AG04450 (cell line): ENCODE measurements at regions not wholly inside any gene's neighbourhood (a gene's known extent, or its start where the extent isn't known, plus 50 kb on each side); places are given as distances from the start of the nearest gene placed in this dataset.

Experiments used
- CTCF ChIA-PET: fragments of 300-600, 350-600 bp; formaldehyde crosslinking; extraction: SDS; loops from one replicate; lab custom pipeline; 2022; ENCODE audit warnings: antibody characterized with exemption, inconsistent platforms; lab: Charles Lee
- POLR2A ChIA-PET: fragments of 350-600 bp; formaldehyde crosslinking; extraction: SDS; loops from one replicate; lab custom pipeline; 2021; ENCODE audit warnings: antibody characterized with exemption, inconsistent platforms; lab: Yijun Ruan, JAX
- DNase-seq: peaks from one replicate; pipeline ENCODE4 v3.0.0-alpha.2; 2011; ENCODE audit warnings: low read depth, low spot score
- H3K27ac ChIP-seq: one replicate; pipeline ENCODE4 v1.5.1; 2012; ENCODE audit warnings: low read depth, low read length, control low read depth
- H3K27me3 ChIP-seq: one replicate; pipeline ENCODE4 v1.6.0; 2012; ENCODE audit warnings: low read length; ENCODE audit not compliant: control insufficient read depth, insufficient read depth
- H3K4me3 ChIP-seq: 2 replicates; pipeline ENCODE4 v1.5.1; 2011; ENCODE audit warnings: mild to moderate bottlenecking, low read depth, low read length, control low read depth
- H3K9me3 ChIP-seq: 2 replicates; pipeline ENCODE4 v1.5.1; 2012; ENCODE audit warnings: low read length; ENCODE audit not compliant: control insufficient read depth, insufficient read depth
- CTCF ChIP-seq: IDR thresholded peaks from 2 replicates; pipeline ENCODE4 v1.5.1; 2011; ENCODE audit warnings: low read depth, low read length, control low read depth, inconsistent platforms

GRCh38 chr7:110209884-110210283 is 881.0 kb upstream of the LRRN3 start:
- ChIA-PET POLR2A (no interaction called here), CTCF (no interaction called here)
- DNase-seq, result no peak
- H3K4me3 ChIP-seq, result no peak overlapping the region
- H3K27ac ChIP-seq, result no peak overlapping the region
- TF ChIP-seq CTCF, result no peak
- no peaks in the 10 kb centered on the region for H3K9me3 ChIP-seq
- H3K27me3 ChIP-seq, result no peaks in the 10 kb centered on the region

- TF ChIP-seq CTCF, result no peak
- ChIA-PET CTCF (interaction anchor here (0.6 kb wide), 1 partner anchor 1408 kb away, joined by 12 read pairs; no protein-coding TSS in a partner anchor), POLR2A (no interaction called here)
- H3K9me3 ChIP-seq, result no peaks in the 10 kb centered on the region
- H3K27me3 ChIP-seq, result no peaks in the 10 kb centered on the region
- H3K27ac ChIP-seq, result no peak overlapping the region
- no peak for DNase-seq
- H3K4me3 ChIP-seq, result no peak overlapping the region
Measured at GRCh38 chr7:110210941-110211608, 879.9 kb upstream of the LRRN3 start.

GRCh38 chr7:110224643-110225042 is 866.3 kb upstream of the LRRN3 start:
- DNase-seq, result no peak
- TF ChIP-seq CTCF, result no peak
- POLR2A ChIA-PET, result no interaction called here
- H3K4me3 ChIP-seq, result no peak overlapping the region
- CTCF ChIA-PET, result no interaction called here
- H3K9me3 ChIP-seq, result no peaks in the 10 kb centered on the region
- H3K27me3 ChIP-seq, result no peaks in the 10 kb centered on the region
- H3K27ac ChIP-seq, result no peak overlapping the region

GRCh38 chr7:110246118-110246517 is 844.8 kb upstream of the LRRN3 start:
- ChIA-PET CTCF (no interaction called here), POLR2A (no interaction called here)
- H3K27me3 ChIP-seq, result no peaks in the 10 kb centered on the region
- H3K4me3 ChIP-seq, result no peak overlapping the region
- TF ChIP-seq CTCF, result no peak
- H3K9me3 ChIP-seq, result no peaks in the 10 kb centered on the region
- no peak overlapping the region for H3K27ac ChIP-seq
- DNase-seq, result no peak

GRCh38 chr7:110253093-110253492 is 837.8 kb upstream of the LRRN3 start:
- no peak for DNase-seq
- H3K27me3 ChIP-seq, result no peaks in the 10 kb centered on the region
- ChIA-PET POLR2A (no interaction called here), CTCF (no interaction called here)
- TF ChIP-seq CTCF, result no peak
- H3K9me3 ChIP-seq, result no peaks in the 10 kb centered on the region; the same call in 1 of the 2 replicates
- no peak overlapping the region for H3K27ac ChIP-seq
- no peak overlapping the region for H3K4me3 ChIP-seq
